Activated T-helper 1 cell treated with anti-CD3 and anti-CD28 coated beads, Interleukin-2, amount 50 U/mL, for 16 hours (primary cell): ENCODE measurements at regions not wholly inside any gene's neighbourhood (a gene's known extent, or its start where the extent isn't known, plus 50 kb on each side); places are given as distances from the start of the nearest gene placed in this dataset.

ENCODE experiments used
- DNase-seq, 2 donors: peaks; one replicate each; pipeline ENCODE4 v3.0.0-alpha.2; 2020; ENCODE audit warnings: low read depth in 1 of 2, low spot score in 1 of 2

GRCh38 chr15:69830876-69831275, 266.8 kb downstream of the TLE3 start:
- DNase-seq = no peak

- no peak for DNase-seq
Measured at GRCh38 chr15:69834267-69834666, 263.4 kb downstream of the TLE3 start.

- DNase-seq = no peak
Measured at GRCh38 chr15:69834761-69835160, 263.0 kb downstream of the TLE3 start.

DNA sequence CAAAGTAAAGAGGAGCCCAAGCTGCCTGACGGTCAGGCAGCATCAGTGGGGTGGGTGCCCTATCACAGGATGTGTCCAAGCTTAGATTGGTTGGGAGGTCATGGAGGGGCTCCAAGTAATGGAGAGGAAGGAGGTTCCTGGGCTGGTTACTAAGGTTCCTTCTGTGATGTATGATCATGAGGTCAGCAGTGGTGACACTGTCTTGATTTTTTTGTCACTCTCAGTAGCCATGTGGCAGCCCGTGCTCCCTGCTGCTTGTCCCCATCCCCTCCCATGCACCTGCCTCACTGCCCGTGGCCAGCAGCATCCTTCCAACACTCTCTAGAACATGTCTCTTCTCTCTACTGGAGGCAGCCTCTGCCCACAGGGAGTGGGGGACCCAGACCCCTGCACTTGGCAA, 261.7 kb downstream of the TLE3 start:
- DNase-seq = no peak

GRCh38 chr15:69836526-69837230, 261.0 kb downstream of the TLE3 start:
- DNase-seq = no peak

GRCh38 chr15:69838338-69838737, 259.4 kb downstream of the TLE3 start:
- no peak for DNase-seq

GRCh38 chr15:69838994-69839393, 258.7 kb downstream of the TLE3 start:
- no peak for DNase-seq

DNA sequence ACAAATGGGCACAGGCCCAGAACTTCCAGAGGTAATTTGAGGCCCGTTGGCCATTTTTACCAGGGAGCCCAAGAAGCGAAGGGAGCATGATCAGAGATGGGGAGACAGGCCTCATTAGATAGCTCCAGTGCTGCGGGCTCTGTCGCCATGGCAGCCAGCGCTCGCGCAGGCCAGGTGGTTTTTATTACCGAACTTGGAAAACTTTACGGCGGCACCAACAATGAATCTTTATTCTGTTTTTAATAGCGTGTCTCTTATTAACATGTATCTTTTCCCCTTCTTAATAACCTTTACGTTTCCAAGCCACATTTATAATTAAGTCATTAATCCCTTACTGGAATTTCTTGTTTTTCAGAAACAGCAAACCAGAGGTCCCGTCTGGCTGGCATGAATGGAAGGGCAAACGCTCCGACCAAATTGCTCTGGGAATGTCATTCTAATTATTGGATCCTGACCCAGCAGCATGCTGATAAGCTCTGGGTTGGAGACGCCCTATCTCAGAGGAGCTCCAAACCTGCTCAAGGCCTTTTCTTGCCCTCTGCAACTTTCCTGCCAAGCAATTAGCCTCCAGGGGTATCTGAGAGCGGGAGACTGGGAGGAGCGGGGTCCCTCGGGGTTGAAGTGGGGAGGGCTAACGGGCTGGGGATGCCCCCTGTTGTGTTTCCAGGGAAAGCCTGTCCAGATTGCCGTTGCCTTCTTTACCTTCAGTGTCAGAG, 256.4 kb downstream of the TLE3 start:
- no peak for DNase-seq

- no peak for DNase-seq
Measured at GRCh38 chr15:69842851-69843250, 254.9 kb downstream of the TLE3 start.

- DNase-seq = no peak
Measured at GRCh38 chr15:69843276-69843899, 254.3 kb downstream of the TLE3 start.

DNA sequence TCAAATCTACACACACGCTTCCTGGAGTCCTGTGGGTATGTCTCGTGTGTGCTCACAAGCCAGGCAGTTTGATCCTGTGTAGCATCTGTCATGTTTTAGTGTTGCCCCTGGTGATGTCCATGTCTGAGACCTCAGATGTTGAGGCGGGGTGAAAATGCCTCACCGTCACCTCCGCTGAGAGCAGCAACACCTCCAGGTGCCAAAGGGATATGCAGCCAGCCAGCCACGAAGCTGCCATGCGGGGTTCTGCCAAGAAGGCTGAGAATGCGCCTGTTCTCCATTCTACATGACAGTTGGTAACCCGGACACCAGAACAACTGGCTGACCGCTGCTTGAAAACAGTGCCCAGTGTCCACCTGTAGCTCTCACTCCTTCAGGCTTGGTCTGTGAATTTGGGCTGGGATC, 253.8 kb downstream of the TLE3 start:
- DNase-seq = no peak

GRCh38 chr15:69845159-69845558, 252.6 kb downstream of the TLE3 start:
- no peak for DNase-seq

DNA sequence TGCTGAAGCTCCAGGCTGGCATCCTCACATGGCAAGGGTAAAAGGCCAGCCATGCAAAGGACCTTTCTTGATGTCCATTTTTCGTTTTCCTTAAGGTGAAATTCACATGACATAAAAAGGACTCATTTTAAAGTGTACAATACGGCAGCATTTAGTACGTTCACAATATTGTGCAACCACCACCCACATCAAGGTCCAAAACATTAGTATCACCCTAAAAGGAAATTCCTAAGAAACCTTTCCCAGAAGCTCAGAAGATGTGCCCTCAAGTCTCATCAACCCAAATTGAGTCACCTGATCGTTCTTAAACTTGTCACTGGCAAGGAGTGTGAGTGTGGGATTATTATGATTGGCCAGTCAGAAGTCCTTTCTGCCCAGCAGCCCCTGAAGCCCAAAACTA, 250.1 kb downstream of the TLE3 start:
- no peak for DNase-seq

DNA sequence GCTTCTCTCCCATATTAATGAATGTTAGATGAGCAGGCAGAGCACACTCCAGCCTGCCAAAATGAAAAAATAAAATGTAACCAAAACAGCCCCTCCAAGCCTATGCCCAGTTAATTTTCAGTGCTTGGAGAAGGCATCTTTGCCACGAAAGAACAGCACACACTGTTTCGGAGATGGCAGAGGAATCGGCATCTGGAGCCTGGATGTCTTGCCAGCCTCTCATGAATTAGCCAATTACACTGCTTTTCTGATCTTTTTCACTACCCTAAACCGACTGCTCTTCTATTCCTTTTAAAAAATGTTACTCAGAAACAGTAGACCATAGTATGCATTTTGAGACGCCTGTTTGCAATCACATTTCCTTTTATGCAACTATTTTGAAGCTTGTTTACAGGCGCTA, 249.6 kb downstream of the TLE3 start:
- DNase-seq = no peak

GRCh38 chr15:69848551-69849231, 249.0 kb downstream of the TLE3 start:
- DNase-seq = no peak

DNA sequence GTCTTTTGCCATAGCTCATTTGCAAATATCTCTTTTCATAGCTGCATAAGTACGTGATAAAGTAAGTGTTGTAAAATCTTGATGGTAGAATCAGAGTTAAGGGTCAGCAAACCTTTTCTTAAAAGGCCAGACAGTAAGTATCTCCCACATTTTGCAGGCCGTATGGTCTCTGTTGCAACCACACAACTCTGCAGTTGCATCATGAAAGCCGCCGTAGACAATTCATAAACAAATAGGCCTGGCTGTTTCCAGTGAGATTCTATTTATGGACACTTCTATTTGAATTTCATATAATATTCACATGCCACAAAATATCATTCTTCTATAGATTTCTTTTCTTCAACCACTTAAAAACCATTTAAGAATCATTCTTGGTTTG, 248.5 kb downstream of the TLE3 start:
- no peak for DNase-seq

- DNase-seq = no peak
Measured at GRCh38 chr15:69852482-69852881, 245.2 kb downstream of the TLE3 start.

DNA sequence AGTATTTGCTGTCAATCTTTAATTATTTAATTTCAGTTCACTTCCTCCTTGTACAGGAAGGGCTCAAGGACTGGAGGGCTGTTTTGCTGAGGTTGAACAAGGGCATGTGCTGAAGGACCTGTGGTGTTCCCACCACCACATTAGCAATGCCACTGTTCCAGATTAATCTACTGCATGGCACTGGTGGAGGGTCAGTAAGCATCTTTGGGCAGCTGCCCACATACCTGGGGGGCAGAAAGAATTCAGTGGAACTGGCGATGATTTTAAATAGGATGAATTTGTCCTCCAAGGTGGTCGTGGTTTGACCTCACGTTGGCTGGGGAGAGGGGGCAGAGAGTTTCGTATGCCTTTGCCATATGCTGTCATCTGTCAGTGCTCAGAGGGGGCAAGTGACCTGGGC, 244.8 kb downstream of the TLE3 start:
- DNase-seq = no peak

- no peak for DNase-seq
Measured at GRCh38 chr15:69853544-69853951, 244.2 kb downstream of the TLE3 start.

- DNase-seq = no peak
Measured at GRCh38 chr15:69854001-69854400, 243.7 kb downstream of the TLE3 start.

GRCh38 chr15:69854521-69855181, 243.1 kb downstream of the TLE3 start:
- no peak for DNase-seq
